ENCODE measurements at regions not wholly inside any gene's neighbourhood (a gene's known extent, or its start where the extent isn't known, plus 50 kb on each side); places are given as distances from the start of the nearest gene placed in this dataset.

- TF ChIP-seq CTCF (IDR thresholded peaks at IDR 0.05; ENCODE audit: unreplicated experiment), result no peak
- DNase-seq (ENCODE audit: low spot score), result no peak
- H3K4me3 Mint-ChIP-seq (ENCODE audit: unreplicated experiment), result no peak overlapping the region
- peaks cover 5% of the 10 kb centered on the region for H3K27me3 Mint-ChIP-seq (ENCODE audit: unreplicated experiment)
- H3K9me3 Mint-ChIP-seq (ENCODE audit: unreplicated experiment), result no peaks in the 10 kb centered on the region
- H3K36me3 Mint-ChIP-seq (ENCODE audit: low read depth, unreplicated experiment), result no peaks in the 10 kb centered on the region
- H3K27ac Mint-ChIP-seq (ENCODE audit: unreplicated experiment), result no peak overlapping the region
- peaks cover 36% of the 10 kb centered on the region for H3K4me1 Mint-ChIP-seq (ENCODE audit: unreplicated experiment)
Measured at GRCh38 chr6:167701010-167701409, 125.7 kb upstream of the AFDN start.

DNA sequence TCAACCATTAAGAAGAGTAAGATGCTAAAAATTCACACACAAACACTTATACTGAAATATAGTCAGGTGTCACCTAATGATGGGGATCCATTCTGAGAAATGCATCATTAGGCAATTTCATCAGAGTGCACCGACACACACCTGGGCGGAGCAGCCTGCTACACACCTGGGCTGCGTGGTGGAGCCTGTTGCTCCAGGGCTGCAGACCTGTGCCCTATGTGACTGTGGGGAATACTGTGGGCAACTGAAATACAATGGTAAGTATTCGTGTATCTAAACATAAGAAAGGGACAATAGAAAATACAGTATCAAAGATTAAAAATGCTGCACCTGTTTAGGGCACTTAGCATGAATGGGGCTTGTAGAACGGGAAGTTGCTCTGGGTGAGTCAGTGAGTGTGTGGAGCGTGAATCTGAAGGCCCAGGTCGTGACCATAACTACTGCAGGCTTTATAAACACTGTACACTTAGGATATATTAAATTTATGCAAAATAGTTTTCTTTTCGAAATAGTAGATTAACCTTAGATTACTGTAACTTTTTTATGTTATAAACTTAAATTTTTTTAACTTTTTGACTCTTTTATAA is 124.4 kb upstream of the AFDN start:
- no peak overlapping the region for H3K4me3 Mint-ChIP-seq (ENCODE audit: unreplicated experiment)

DNA sequence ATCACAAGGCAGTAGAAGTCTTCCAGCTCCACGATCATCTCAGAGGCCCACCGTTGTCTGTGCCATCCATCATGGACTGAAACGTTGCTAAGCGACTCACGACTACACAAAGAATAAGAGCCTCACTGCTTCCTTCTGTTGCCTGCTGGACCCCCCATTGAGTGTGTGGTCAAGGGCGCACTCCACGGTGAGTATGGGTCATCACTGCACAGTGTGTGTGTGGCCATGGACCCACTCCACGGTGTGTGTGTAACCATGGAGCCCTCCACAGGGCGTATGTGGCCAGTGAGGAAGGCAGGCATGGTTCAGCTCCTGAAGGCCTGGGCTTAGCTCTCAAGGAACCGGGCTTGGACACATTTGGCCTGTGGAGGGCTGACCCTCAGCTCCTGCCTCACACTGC is 123.4 kb upstream of the AFDN start:
- no peak overlapping the region for H3K4me3 Mint-ChIP-seq (ENCODE audit: unreplicated experiment)
- H3K4me1 Mint-ChIP-seq (ENCODE audit: unreplicated experiment), result peaks cover 29% of the 10 kb centered on the region
- no peak for DNase-seq (ENCODE audit: low spot score)
- no peaks in the 10 kb centered on the region for H3K36me3 Mint-ChIP-seq (ENCODE audit: low read depth, unreplicated experiment)
- peaks cover 5% of the 10 kb centered on the region for H3K27me3 Mint-ChIP-seq (ENCODE audit: unreplicated experiment)
- H3K9me3 Mint-ChIP-seq (ENCODE audit: unreplicated experiment), result no peaks in the 10 kb centered on the region
- TF ChIP-seq CTCF (IDR thresholded peaks at IDR 0.05; ENCODE audit: unreplicated experiment), result no peak
- no peak overlapping the region for H3K27ac Mint-ChIP-seq (ENCODE audit: unreplicated experiment)

More for the DNA sequence above, 124.4 kb upstream of the AFDN start:
- no peak for TF ChIP-seq CTCF (IDR thresholded peaks at IDR 0.05; ENCODE audit: unreplicated experiment)
- H3K27ac Mint-ChIP-seq (ENCODE audit: unreplicated experiment), result no peak overlapping the region
- H3K36me3 Mint-ChIP-seq (ENCODE audit: low read depth, unreplicated experiment), result no peaks in the 10 kb centered on the region
- H3K27me3 Mint-ChIP-seq (ENCODE audit: unreplicated experiment), result peaks cover 5% of the 10 kb centered on the region
- H3K4me1 Mint-ChIP-seq (ENCODE audit: unreplicated experiment), result peaks cover 31% of the 10 kb centered on the region
- no peaks in the 10 kb centered on the region for H3K9me3 Mint-ChIP-seq (ENCODE audit: unreplicated experiment)
- DNase-seq (ENCODE audit: low spot score), result no peak

GRCh38 chr6:167703781-167704180 is 122.9 kb upstream of the AFDN start:
- Mint-ChIP-seq H3K9me3 (ENCODE audit: unreplicated experiment) (no peaks in the 10 kb centered on the region), H3K36me3 (ENCODE audit: low read depth, unreplicated experiment) (no peaks in the 10 kb centered on the region), H3K4me1 (ENCODE audit: unreplicated experiment) (peaks cover 33% of the 10 kb centered on the region), H3K27me3 (ENCODE audit: unreplicated experiment) (peaks cover 5% of the 10 kb centered on the region), H3K4me3 (ENCODE audit: unreplicated experiment) (no peak overlapping the region), H3K27ac (ENCODE audit: unreplicated experiment) (no peak overlapping the region)
- TF ChIP-seq CTCF (IDR thresholded peaks at IDR 0.05; ENCODE audit: unreplicated experiment), result no peak
- DNase-seq (ENCODE audit: low spot score), result no peak

GRCh38 chr6:167704396-167704901 is 122.3 kb upstream of the AFDN start:
- no peaks in the 10 kb centered on the region for H3K36me3 Mint-ChIP-seq (ENCODE audit: low read depth, unreplicated experiment)
- peaks cover 32% of the 10 kb centered on the region for H3K4me1 Mint-ChIP-seq (ENCODE audit: unreplicated experiment)
- no peak for TF ChIP-seq CTCF (IDR thresholded peaks at IDR 0.05; ENCODE audit: unreplicated experiment)
- no peak overlapping the region for H3K4me3 Mint-ChIP-seq (ENCODE audit: unreplicated experiment)
- H3K27ac Mint-ChIP-seq (ENCODE audit: unreplicated experiment), result no peak overlapping the region
- H3K27me3 Mint-ChIP-seq (ENCODE audit: unreplicated experiment), result peaks cover 6% of the 10 kb centered on the region
- no peaks in the 10 kb centered on the region for H3K9me3 Mint-ChIP-seq (ENCODE audit: unreplicated experiment)
- no peak for DNase-seq (ENCODE audit: low spot score)

All from endothelial cell (in vitro differentiated cells).